Neural cell (in vitro differentiated cells): ENCODE measurements at regions not wholly inside any gene's neighbourhood (a gene's known extent, or its start where the extent isn't known, plus 50 kb on each side); places are given as distances from the start of the nearest gene placed in this dataset.

ENCODE experiments used
- CTCF ChIP-seq: fragments of 450-650 bp; IDR thresholded peaks from 2 replicates; pipeline ENCODE4 v1.5.1; 2014; ENCODE audit warnings: antibody characterized with exemption, mild to moderate bottlenecking, moderate library complexity; ENCODE audit not compliant: poor library complexity, severe bottlenecking
- EP300 ChIP-seq: fragments of 450-650 bp; conservative IDR thresholded peaks from 2 replicates; pipeline ENCODE4 v1.6.1; 2014; ENCODE audit warnings: antibody characterized with exemption, mild to moderate bottlenecking, moderate library complexity; ENCODE audit not compliant: poor library complexity, severe bottlenecking
- EZH2 ChIP-seq: fragments of 200-600, 300-800 bp; shearing (Covaris generic), sonication (generic); IDR thresholded peaks from 2 replicates; pipeline ENCODE4 v1.6.1; 2014; ENCODE audit warnings: antibody characterized with exemption, low read length, borderline replicate concordance, mild to moderate bottlenecking; ENCODE audit not compliant: insufficient read depth, poor library complexity, severe bottlenecking
- POLR2AphosphoS5 ChIP-seq: IDR thresholded peaks from 2 replicates; pipeline ENCODE4 v1.6.1; 2012
- RAD21 ChIP-seq: fragments of 450-650 bp; conservative IDR thresholded peaks from 2 replicates; pipeline ENCODE4 v1.6.1; 2014; ENCODE audit warnings: antibody characterized with exemption, mild to moderate bottlenecking, moderate library complexity

- TF ChIP-seq RAD21 (no peak), CTCF (no peak), POLR2AphosphoS5 (no peak), EZH2 (no peak), EP300 (no peak)
Observed at GRCh38 chr2:21418456-21418855, 294.7 kb downstream of the TDRD15 start.
